ENCODE measurements at regions not wholly inside any gene's neighbourhood (a gene's known extent, or its start where the extent isn't known, plus 50 kb on each side); places are given as distances from the start of the nearest gene placed in this dataset.

DNA sequence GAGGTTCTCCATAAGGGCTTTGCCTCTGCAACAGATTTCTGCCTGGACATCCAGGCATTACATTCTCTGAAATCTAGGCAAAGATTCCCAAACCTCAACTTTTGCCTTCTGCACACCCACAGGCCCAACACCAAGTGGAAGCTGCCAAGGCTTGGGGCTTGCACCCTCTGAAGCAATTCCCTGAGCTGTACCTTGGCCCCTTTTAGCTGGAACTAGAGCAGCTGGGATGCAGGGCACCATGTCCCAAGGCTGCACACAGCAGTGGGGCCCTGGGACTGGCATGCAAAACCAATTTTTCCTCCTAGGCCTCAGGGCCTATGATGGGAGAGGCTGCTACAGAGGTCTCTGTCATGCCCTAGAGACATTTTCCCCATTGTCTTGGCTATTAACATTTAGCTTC is 943.2 kb downstream of the PCDH17 start:
- TF ChIP-seq, protein P1, sequence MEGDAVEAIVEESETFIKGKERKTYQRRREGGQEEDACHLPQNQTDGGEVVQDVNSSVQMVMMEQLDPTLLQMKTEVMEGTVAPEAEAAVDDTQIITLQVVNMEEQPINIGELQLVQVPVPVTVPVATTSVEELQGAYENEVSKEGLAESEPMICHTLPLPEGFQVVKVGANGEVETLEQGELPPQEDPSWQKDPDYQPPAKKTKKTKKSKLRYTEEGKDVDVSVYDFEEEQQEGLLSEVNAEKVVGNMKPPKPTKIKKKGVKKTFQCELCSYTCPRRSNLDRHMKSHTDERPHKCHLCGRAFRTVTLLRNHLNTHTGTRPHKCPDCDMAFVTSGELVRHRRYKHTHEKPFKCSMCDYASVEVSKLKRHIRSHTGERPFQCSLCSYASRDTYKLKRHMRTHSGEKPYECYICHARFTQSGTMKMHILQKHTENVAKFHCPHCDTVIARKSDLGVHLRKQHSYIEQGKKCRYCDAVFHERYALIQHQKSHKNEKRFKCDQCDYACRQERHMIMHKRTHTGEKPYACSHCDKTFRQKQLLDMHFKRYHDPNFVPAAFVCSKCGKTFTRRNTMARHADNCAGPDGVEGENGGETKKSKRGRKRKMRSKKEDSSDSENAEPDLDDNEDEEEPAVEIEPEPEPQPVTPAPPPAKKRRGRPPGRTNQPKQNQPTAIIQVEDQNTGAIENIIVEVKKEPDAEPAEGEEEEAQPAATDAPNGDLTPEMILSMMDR (conservative IDR thresholded peaks at IDR 0.05), result no peak
- Mint-ChIP-seq H3K9me3 (peaks cover 12% of the 10 kb centered on the region), H3K4me1 (peaks cover 9% of the 10 kb centered on the region), H3K27ac (ENCODE audit: unreplicated experiment) (no peak overlapping the region), H3K4me3 (no peak overlapping the region), H3K36me3 (ENCODE audit: low read depth) (peaks cover 6% of the 10 kb centered on the region), H3K27me3 (ENCODE audit: low read depth) (no peaks in the 10 kb centered on the region)
- no peak for DNase-seq (ENCODE audit: low read depth, low spot score)

DNA sequence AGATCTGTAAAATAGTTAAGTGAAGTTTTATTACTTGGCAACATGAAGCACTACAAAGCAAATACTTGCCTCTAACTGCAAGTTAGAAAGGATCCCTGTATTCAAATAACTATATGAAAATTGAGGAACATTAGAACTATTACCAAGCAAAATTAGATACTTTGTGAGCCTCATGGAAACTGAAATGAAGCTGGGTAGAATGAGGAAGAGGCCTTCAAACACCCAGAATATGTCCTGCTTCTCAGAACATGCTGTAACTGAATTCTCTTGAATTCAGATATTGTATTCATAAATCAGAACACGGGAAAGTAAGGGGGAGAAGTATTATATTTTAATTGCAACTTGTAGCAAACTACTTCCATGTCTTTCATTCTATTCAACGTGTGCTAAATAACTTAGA is 947.9 kb downstream of the PCDH17 start:
- Mint-ChIP-seq H3K27ac (ENCODE audit: unreplicated experiment) (no peak overlapping the region), H3K4me1 (peaks cover 9% of the 10 kb centered on the region), H3K36me3 (ENCODE audit: low read depth) (peaks cover 4% of the 10 kb centered on the region), H3K27me3 (ENCODE audit: low read depth) (no peaks in the 10 kb centered on the region), H3K9me3 (peaks cover 7% of the 10 kb centered on the region), H3K4me3 (no peak overlapping the region)
- DNase-seq (ENCODE audit: low read depth, low spot score), result no peak
- TF ChIP-seq, protein P1 (conservative IDR thresholded peaks at IDR 0.05), result no peak

DNA sequence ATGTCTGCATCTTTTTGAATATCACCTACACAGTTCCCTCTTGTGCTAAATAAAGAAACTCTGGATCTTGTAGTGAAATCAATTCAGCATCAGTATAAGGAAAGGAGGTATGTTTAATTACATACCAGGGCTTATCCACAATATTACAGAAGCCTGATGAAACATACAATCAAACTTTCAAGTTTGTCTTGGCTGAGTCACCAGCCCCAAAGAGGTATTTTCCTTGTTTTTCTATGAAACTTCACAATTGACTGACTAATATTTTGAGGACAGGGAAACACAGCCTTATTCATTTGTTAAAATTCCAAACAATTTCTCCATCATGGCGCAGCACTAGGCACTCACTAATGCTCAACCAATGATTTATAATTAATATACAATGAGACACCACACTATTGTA is 952.4 kb downstream of the PCDH17 start:
- no peaks in the 10 kb centered on the region for H3K9me3 Mint-ChIP-seq
- no peak overlapping the region for H3K4me3 Mint-ChIP-seq
- TF ChIP-seq, protein P1 (conservative IDR thresholded peaks at IDR 0.05), result no peak
- H3K4me1 Mint-ChIP-seq, result peaks cover 7% of the 10 kb centered on the region
- no peaks in the 10 kb centered on the region for H3K36me3 Mint-ChIP-seq (ENCODE audit: low read depth)
- no peaks in the 10 kb centered on the region for H3K27me3 Mint-ChIP-seq (ENCODE audit: low read depth)
- no peak overlapping the region for H3K27ac Mint-ChIP-seq (ENCODE audit: unreplicated experiment)
- DNase-seq (ENCODE audit: low read depth, low spot score), result no peak

DNA sequence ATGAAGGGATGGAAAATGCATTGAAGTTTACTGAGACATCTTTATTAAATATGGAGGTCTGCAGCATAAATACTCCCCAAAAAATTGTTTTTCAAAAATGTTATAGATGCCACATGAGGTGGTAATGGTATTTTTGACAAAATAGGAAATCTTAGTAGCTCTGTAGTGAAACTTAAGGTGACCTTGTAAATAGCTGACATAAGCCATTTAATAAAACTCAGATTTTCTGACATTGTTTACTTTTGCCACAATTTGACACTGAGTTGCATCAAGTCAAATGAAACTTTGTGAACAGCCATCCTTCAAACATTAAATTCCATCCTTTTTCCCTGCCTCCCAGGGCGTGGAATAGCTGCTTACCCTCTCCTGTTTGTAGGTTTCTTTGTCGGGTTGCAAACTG is 953.1 kb downstream of the PCDH17 start:
- Mint-ChIP-seq H3K4me1 (peaks cover 10% of the 10 kb centered on the region), H3K4me3 (no peak overlapping the region), H3K27me3 (ENCODE audit: low read depth) (no peaks in the 10 kb centered on the region), H3K9me3 (no peaks in the 10 kb centered on the region), H3K36me3 (ENCODE audit: low read depth) (no peaks in the 10 kb centered on the region), H3K27ac (ENCODE audit: unreplicated experiment) (no peak overlapping the region)
- no peak for DNase-seq (ENCODE audit: low read depth, low spot score)
- TF ChIP-seq, protein P1 (conservative IDR thresholded peaks at IDR 0.05), result no peak

DNA sequence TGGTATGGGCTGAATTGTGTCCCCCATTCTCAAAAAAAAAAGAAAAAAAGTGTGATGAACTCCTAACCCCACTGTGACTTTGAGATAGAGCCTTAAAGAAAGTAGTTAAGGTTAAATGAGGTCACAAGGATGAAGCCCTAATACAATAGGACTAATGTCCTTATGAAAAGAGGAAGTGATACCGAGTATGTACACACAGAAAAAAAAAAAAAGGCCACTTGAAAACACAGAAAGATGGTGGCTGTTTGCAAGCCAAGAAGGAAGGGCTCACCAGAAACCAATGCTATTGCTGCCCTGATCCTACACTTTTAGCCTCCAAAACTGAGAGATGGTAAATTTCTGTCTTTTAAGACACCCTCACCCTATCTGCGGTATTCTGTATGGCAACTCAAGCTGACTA is 955.6 kb downstream of the PCDH17 start:
- peaks cover 10% of the 10 kb centered on the region for H3K4me1 Mint-ChIP-seq
- no peak overlapping the region for H3K27ac Mint-ChIP-seq (ENCODE audit: unreplicated experiment)
- no peaks in the 10 kb centered on the region for H3K27me3 Mint-ChIP-seq (ENCODE audit: low read depth)
- TF ChIP-seq, protein P1 (conservative IDR thresholded peaks at IDR 0.05), result no peak
- no peak for DNase-seq (ENCODE audit: low read depth, low spot score)
- H3K4me3 Mint-ChIP-seq, result no peak overlapping the region
- peaks cover 2% of the 10 kb centered on the region for H3K9me3 Mint-ChIP-seq
- H3K36me3 Mint-ChIP-seq (ENCODE audit: low read depth), result no peaks in the 10 kb centered on the region

DNA sequence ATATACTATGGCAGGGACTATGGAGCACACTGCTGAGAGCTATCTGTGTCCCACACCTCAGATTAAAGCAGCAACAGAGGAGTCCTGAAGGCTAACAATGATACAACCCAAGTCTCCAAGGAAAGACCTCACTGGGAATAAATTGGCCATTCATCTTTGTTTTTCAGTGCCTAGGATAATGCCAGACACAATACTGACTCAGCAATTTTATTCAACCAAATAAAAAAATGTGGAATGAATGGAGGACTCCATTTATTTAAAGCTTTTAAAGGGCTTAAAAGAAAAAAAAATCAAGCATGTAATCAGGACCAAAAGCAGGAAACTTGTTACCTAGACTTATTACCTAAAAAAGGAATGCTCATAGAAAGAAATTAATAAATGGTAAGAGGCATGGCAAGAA is 960.5 kb downstream of the PCDH17 start:
- H3K36me3 Mint-ChIP-seq (ENCODE audit: low read depth), result no peaks in the 10 kb centered on the region
- TF ChIP-seq, protein P1 (conservative IDR thresholded peaks at IDR 0.05), result no peak
- no peaks in the 10 kb centered on the region for H3K27me3 Mint-ChIP-seq (ENCODE audit: low read depth)
- no peak overlapping the region for H3K4me3 Mint-ChIP-seq
- peaks cover 20% of the 10 kb centered on the region for H3K4me1 Mint-ChIP-seq
- peaks cover 2% of the 10 kb centered on the region for H3K9me3 Mint-ChIP-seq
- no peak overlapping the region for H3K27ac Mint-ChIP-seq (ENCODE audit: unreplicated experiment)
- DNase-seq (ENCODE audit: low read depth, low spot score), result no peak
